Sciatic nerve (tissue), 2 donors: ENCODE measurements at regions not wholly inside any gene's neighbourhood (a gene's known extent, or its start where the extent isn't known, plus 50 kb on each side); places are given as distances from the start of the nearest gene placed in this dataset.

ENCODE experiments used
- ATAC-seq: fragments of 200-7000 bp; cut with Tn5 transposase; one replicate; pipeline ENCODE4 v1.9.1; 2020; ENCODE audit warnings: mild to moderate bottlenecking, moderate library complexity
- DNase-seq: peaks from one replicate; pipeline ENCODE4 v3.0.0-alpha.2; 2020; ENCODE audit warnings: low spot score
- intact Hi-C: fragments of 100-400 bp; cut with DNase I; formaldehyde crosslinking; loops from one replicate; pipeline ENCODE4 v1.14.2; 2022
- donor health status: DM: no; HTN: no; CAD: no.
- donor health status: DM: no; HTN: no; CAD: no.

- no peak for ATAC-seq
- DNase-seq: no peak
- intact Hi-C loops: no loop called here
These were observed 98.6 kb downstream of the SIPA1L2 start for GRCh38 chr1:232531291-232531690.

- ATAC-seq (no peak), DNase-seq (no peak)
- intact Hi-C loops: no loop called here
These were observed 100.2 kb downstream of the SIPA1L2 start for GRCh38 chr1:232529747-232530146.

GRCh38 chr1:232528472-232529089, 101.4 kb downstream of the SIPA1L2 start:
- no peak for ATAC-seq
- DNase-seq: no peak
- intact Hi-C loops: no loop called here

- DNase-seq: no peak
- intact Hi-C loops: no loop called here
- ATAC-seq: no peak
These were observed 105.9 kb downstream of the SIPA1L2 start for GRCh38 chr1:232524056-232524455.

GRCh38 chr1:232522189-232522588, 107.7 kb downstream of the SIPA1L2 start:
- DNase-seq (no peak), ATAC-seq (no peak)
- intact Hi-C loops: no loop called here

- intact Hi-C loops: no loop called here
- no peak for ATAC-seq
- DNase-seq: no peak
These were observed 108.3 kb downstream of the SIPA1L2 start for GRCh38 chr1:232521660-232522059.

- DNase-seq: no peak
- ATAC-seq: no peak
These were observed 110.7 kb downstream of the SIPA1L2 start for GRCh38 chr1:232519186-232519585.

GRCh38 chr1:232518349-232518748, 111.6 kb downstream of the SIPA1L2 start:
- DNase-seq (no peak), ATAC-seq (no peak)
- intact Hi-C loops: no loop called here

More at GRCh38 chr1:232519186-232519585, 110.7 kb downstream of the SIPA1L2 start:
- intact Hi-C loops: no loop called here

GRCh38 chr1:232517204-232517603, 112.7 kb downstream of the SIPA1L2 start:
- DNase-seq: no peak
- no peak for ATAC-seq

GRCh38 chr1:232515706-232516105, 114.2 kb downstream of the SIPA1L2 start:
- ATAC-seq (no peak), DNase-seq (no peak)
- intact Hi-C loops: no loop called here

More at GRCh38 chr1:232517204-232517603, 112.7 kb downstream of the SIPA1L2 start:
- intact Hi-C loops: no loop called here

GRCh38 chr1:232512712-232513111, 117.2 kb downstream of the SIPA1L2 start:
- no peak for DNase-seq
- intact Hi-C loops: no loop called here
- no peak for ATAC-seq

GRCh38 chr1:232511172-232511571, 118.8 kb downstream of the SIPA1L2 start:
- ATAC-seq (no peak), DNase-seq (no peak)
- intact Hi-C loops: no loop called here

- intact Hi-C loops: no loop called here
- ATAC-seq (no peak), DNase-seq (no peak)
These were observed 119.4 kb downstream of the SIPA1L2 start for GRCh38 chr1:232510367-232511110.

- DNase-seq (no peak), ATAC-seq (peak; percentile 42)
- intact Hi-C loops: no loop called here
These were observed 120.4 kb downstream of the SIPA1L2 start for GRCh38 chr1:232509570-232509969.

- intact Hi-C loops: no loop called here
- no peak for DNase-seq
- ATAC-seq: peak; percentile 46
These were observed 121.7 kb downstream of the SIPA1L2 start for GRCh38 chr1:232508130-232508701.

GRCh38 chr1:232507571-232507970, 122.4 kb downstream of the SIPA1L2 start:
- DNase-seq (no peak), ATAC-seq (no peak)
- intact Hi-C loops: no loop called here

GRCh38 chr1:232505884-232506283, 124.0 kb downstream of the SIPA1L2 start:
- no peak for DNase-seq
- intact Hi-C loops: no loop called here
- no peak for ATAC-seq

GRCh38 chr1:232504651-232505050, 125.3 kb downstream of the SIPA1L2 start:
- DNase-seq (no peak), ATAC-seq (no peak)
- intact Hi-C loops: no loop called here

- DNase-seq (no peak), ATAC-seq (no peak)
- intact Hi-C loops: no loop called here
These were observed 126.4 kb downstream of the SIPA1L2 start for GRCh38 chr1:232503497-232503896.

GRCh38 chr1:232501854-232502253, 128.1 kb downstream of the SIPA1L2 start:
- ATAC-seq (peak; percentile 46), DNase-seq (no peak)
- intact Hi-C loops: no loop called here
